SKM-1 treated with dmso at 0.1 percent for 144 hours (cell line): ENCODE measurements at regions not wholly inside any gene's neighbourhood (a gene's known extent, or its start where the extent isn't known, plus 50 kb on each side); places are given as distances from the start of the nearest gene placed in this dataset.

Experiments
- DNase-seq: peaks from one replicate; lab custom pipeline; 2025; ENCODE audit not compliant: unreplicated experiment; lab: John Stamatoyannopoulos, UW

GRCh38 chr18:64663086-64663485 is 514.2 kb upstream of the LINC00305 start:
- DNase-seq: no peak

- DNase-seq: no peak
Measured at GRCh38 chr18:64659196-64659595, 510.3 kb upstream of the LINC00305 start.

GRCh38 chr18:64653068-64653467 is 504.2 kb upstream of the LINC00305 start:
- no peak for DNase-seq

- no peak for DNase-seq
Measured at GRCh38 chr18:64650068-64650467, 501.2 kb upstream of the LINC00305 start.

- no peak for DNase-seq
Measured at GRCh38 chr18:64645753-64646152, 496.9 kb upstream of the LINC00305 start.

- no peak for DNase-seq
Measured at GRCh38 chr18:64639536-64639935, 490.6 kb upstream of the LINC00305 start.

GRCh38 chr18:64620971-64621560 is 472.2 kb upstream of the LINC00305 start:
- no peak for DNase-seq

- DNase-seq: no peak
Measured at GRCh38 chr18:64618390-64618789, 469.5 kb upstream of the LINC00305 start.

GRCh38 chr18:64615021-64615420 is 466.1 kb upstream of the LINC00305 start:
- DNase-seq: no peak

- no peak for DNase-seq
Measured at GRCh38 chr18:64614446-64614845, 465.6 kb upstream of the LINC00305 start.

GRCh38 chr18:64592246-64592645 is 443.4 kb upstream of the LINC00305 start:
- DNase-seq: no peak

GRCh38 chr18:64589000-64589399 is 440.1 kb upstream of the LINC00305 start:
- DNase-seq: no peak

GRCh38 chr18:64566456-64566855 is 417.6 kb upstream of the LINC00305 start:
- no peak for DNase-seq

GRCh38 chr18:64562651-64563050 is 413.8 kb upstream of the LINC00305 start:
- DNase-seq: no peak

GRCh38 chr18:64546451-64546850 is 397.6 kb upstream of the LINC00305 start:
- no peak for DNase-seq

- DNase-seq: no peak
Measured at GRCh38 chr18:64539847-64540246, 391.0 kb upstream of the LINC00305 start.

- no peak for DNase-seq
Measured at GRCh38 chr18:64528646-64529045, 379.8 kb upstream of the LINC00305 start.

- no peak for DNase-seq
Measured at GRCh38 chr18:64519201-64519600, 370.3 kb upstream of the LINC00305 start.

- DNase-seq: no peak
Measured at GRCh38 chr18:64518191-64518590, 369.3 kb upstream of the LINC00305 start.

GRCh38 chr18:64513401-64513800 is 364.5 kb upstream of the LINC00305 start:
- no peak for DNase-seq

GRCh38 chr18:64490207-64490606 is 341.3 kb upstream of the LINC00305 start:
- DNase-seq: no peak

- DNase-seq: no peak
Measured at GRCh38 chr18:64488698-64489097, 339.8 kb upstream of the LINC00305 start.

- no peak for DNase-seq
Measured at GRCh38 chr18:64474773-64475172, 325.9 kb upstream of the LINC00305 start.
